ENCODE measurements at regions not wholly inside any gene's neighbourhood (a gene's known extent, or its start where the extent isn't known, plus 50 kb on each side); places are given as distances from the start of the nearest gene placed in this dataset.
"Not testable (repeated sequence)": the region's sequence is repeated elsewhere in the genome, so short reads cannot be mapped to it uniquely, and the experiment has no call there.

DNA sequence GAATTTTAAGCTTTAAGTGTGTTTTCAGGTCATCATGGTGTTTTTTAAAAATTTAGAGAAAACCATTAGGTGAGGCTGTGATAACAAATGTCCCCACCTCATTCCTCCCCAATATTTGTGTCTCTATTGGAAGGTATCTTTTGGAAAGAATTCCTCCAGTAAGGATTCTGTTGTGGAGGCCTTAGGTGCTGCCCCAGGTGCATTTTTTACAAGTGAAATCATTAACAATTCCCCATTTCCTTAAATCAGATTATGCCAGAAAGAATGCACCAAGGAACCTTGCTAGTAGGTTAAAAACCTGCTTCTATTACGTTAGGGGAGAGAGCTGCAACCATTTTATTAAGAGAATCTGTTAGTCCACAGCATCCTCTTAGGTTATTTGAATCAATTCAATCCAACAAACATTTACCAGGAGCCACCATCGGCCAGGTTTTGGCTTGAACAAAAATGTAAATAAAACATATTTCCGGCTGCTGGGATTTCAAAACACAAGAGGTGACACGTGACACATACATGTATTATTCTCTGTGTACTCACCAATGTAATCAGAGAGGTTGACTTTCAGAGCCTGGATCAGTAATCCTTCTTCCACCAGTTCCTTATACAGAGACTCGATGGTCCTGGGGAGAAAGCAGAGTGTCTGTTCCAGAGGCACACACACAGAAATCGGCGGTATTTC is 112.5 kb upstream of the ASB18 start:
- no peak for DNase-seq

GRCh38 chr2:236380051-236380612 is 115.9 kb upstream of the ASB18 start:
- no peak for DNase-seq

GRCh38 chr2:236381253-236381652 is 117.0 kb upstream of the ASB18 start:
- not testable (repeated sequence) for DNase-seq

- DNase-seq, result not testable (repeated sequence)
Measured at GRCh38 chr2:236389284-236390216, 125.3 kb upstream of the ASB18 start.

GRCh38 chr2:236393101-236393500 is 128.9 kb upstream of the ASB18 start:
- no peak for DNase-seq

GRCh38 chr2:236393581-236393980 is 129.4 kb upstream of the ASB18 start:
- DNase-seq, result no peak

GRCh38 chr2:236394571-236394970 is 130.4 kb upstream of the ASB18 start:
- no peak for DNase-seq

GRCh38 chr2:236395067-236395466 is 130.9 kb upstream of the ASB18 start:
- no peak for DNase-seq

DNA sequence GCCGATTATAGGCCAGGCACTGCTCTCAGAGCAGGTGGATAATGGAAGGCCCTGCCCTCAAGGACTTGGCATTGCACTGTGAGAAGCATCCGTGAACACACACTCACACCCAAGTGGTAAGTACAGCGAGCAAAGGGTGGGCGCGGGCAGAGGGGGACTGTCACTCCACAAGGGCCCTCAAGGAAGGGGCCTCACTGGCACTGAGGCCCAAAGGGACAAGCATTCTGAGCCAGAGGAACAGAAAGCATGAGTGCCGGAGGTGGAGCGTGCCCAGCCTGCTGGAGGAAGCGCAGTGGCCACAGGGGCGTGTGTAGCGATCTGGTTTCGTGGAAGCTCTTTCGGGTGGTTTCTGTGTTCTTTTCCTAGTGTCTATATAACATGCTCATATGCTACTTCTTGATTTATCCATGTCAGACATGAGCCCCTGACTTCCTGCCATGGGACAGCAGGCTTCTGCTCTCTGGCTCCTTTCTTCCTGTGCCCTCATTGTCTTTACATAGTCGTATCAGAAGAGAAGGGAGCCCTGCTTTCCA is 132.7 kb upstream of the ASB18 start:
- no peak for DNase-seq

GRCh38 chr2:236397681-236398080 is 133.5 kb upstream of the ASB18 start:
- DNase-seq, result no peak

GRCh38 chr2:236399409-236399808 is 135.2 kb upstream of the ASB18 start:
- DNase-seq, result no peak

DNA sequence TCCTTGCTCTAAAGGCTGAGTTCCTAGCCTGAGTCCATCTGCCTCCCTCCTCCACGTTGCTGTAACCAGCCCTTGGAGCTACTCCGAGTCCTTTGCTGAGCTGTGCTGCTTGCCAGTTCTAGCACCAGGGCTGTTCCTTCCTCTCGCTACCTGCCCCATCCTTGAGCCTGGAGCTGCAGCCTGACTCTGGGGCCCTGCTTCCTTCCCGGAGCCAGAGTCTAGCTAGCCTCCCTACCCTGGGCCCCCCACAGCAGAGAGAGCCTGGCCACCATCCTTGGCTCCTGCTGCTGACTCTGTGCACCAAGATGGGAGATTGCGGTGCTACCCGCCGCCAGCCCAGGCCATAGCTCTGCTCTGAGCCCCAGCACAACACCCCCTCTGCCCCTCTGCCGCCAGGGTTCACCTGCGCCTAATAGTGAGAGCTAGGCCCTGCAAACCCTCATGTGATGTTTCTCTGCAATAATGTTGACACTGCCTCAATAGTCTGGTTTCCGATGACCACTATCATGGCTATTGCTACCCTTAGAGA is 135.9 kb upstream of the ASB18 start:
- DNase-seq, result no peak

GRCh38 chr2:236400594-236401360 is 136.6 kb upstream of the ASB18 start:
- no peak for DNase-seq

GRCh38 chr2:236402033-236402790 is 138.0 kb upstream of the ASB18 start:
- no peak for DNase-seq

- no peak for DNase-seq
Measured at GRCh38 chr2:236403125-236403524, 138.9 kb upstream of the ASB18 start.

DNA sequence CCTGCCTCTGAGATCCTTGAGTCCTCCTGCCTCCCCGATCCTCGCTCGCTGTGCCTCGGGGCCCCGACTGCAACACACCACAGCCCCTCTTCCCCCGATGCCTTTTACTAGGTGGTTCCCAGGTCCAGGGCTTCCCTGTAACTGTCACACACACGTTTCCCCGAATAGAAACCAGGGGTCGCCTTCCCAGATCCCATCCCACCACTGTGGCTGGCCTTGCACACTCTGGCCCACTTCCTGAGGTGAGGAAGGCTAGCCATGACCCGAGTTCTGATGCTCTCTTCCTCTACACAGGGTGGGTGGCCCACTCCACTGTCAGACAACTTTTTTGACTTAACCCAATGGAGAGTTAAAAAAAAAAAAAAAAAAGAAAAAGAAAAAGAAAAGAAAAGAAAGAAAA is 139.6 kb upstream of the ASB18 start:
- DNase-seq, result no peak

GRCh38 chr2:236404346-236404745 is 140.1 kb upstream of the ASB18 start:
- no peak for DNase-seq

DNA sequence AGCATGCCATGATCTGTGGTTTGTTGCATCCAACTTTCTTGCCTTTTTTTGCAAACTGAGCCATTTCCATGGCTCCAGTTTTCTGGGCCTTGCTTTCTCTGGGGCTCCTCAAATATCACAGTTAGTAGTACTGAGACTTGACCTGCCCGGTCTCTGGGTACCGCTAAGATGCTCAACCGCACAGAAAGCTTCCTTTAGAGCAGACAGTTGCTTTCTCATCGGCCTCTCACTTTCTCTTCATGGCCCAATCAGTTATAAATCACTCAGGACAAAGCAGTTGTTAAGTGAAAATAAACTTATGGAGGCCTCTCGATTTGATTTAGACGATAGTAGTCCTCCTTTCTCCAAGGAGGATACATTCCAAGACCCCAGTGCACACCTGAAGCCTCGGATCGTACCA is 141.2 kb upstream of the ASB18 start:
- DNase-seq, result no peak

- DNase-seq, result no peak
Measured at GRCh38 chr2:236408090-236408489, 143.9 kb upstream of the ASB18 start.

DNA sequence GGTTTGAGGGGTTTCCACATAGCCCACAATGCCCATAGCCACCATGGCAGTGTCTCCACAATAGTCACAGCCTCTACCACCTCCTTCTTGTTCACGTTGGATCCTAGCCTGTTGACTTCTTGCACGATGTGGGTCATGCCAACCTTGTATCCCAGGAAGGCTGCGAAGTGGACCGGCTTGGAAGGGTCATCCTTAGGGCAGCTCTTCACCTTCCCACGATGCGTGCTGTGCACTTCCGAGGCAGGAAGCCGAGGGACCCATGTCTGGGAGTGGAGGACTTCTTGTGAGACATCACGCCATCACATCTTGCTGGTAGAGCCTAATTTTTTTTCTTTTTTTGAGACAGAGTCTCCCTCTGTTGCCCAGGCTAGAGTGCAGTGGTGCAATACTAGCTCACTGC is 144.6 kb upstream of the ASB18 start:
- no peak for DNase-seq

- DNase-seq, result no peak
Measured at GRCh38 chr2:236415684-236416444, 151.7 kb upstream of the ASB18 start.

All from SW 1271 (cell line).